SHP77 treated with DMSO at 0.1 percent for 48 hours (cell line): ENCODE measurements at regions not wholly inside any gene's neighbourhood (a gene's known extent, or its start where the extent isn't known, plus 50 kb on each side); places are given as distances from the start of the nearest gene placed in this dataset.

ENCODE experiments used
- DNase-seq: peaks from one replicate; lab custom pipeline; 2025; lab: John Stamatoyannopoulos, UW

DNA sequence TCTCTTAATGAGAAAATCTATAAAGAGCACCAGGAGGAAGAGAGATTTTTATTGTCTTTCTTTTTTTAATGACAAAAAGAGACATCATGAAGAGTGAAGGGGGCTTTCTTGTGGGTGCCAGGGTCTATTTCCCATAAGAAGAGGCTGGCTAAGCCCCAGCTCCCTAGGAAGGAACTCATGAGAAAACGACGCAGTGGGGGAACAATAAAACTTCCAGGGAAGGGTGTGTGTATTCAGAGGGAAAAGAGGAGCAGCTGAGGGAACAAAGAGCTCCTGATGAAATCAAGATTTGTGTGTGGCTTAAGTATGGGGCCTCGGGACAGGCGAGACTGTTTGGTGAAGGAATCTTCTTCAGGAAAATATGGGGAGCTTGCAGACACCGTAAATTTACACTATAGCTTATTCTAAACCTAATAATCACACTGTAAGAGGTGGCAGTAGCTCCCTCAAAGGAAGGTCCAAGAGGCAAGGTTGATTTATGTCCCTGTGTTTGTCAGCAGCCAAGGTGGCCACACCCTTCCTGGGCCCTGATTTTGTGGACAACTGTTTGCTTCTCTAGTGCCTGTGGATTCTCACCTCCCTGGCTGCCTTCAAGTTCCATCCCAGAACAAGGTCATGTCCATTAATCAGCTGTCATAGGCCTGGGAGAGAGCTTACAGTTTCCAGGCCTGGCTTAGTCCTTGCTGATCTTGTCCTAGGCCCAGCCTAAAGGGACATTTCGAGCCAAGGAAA is 615.7 kb downstream of the INSC start:
- no peak for DNase-seq

DNA sequence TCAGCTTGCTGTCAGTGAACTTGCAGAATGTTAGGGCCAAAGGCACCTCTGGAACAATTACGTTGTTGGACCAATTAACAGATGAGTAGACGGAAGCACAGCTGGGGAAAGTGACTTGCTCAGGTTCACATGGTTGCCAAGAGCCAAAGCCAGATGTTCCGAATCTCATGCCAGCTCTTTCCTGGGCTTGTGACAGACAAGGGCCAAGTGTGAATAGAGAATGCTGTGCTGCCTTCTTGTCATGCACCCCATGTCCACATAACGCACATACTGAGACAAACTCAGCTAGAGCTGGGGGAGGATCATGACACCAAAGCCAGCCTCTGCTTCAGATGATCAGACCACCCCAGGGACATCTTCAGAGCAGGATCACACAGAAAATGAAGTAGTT is 616.3 kb downstream of the INSC start:
- DNase-seq = no peak

DNA sequence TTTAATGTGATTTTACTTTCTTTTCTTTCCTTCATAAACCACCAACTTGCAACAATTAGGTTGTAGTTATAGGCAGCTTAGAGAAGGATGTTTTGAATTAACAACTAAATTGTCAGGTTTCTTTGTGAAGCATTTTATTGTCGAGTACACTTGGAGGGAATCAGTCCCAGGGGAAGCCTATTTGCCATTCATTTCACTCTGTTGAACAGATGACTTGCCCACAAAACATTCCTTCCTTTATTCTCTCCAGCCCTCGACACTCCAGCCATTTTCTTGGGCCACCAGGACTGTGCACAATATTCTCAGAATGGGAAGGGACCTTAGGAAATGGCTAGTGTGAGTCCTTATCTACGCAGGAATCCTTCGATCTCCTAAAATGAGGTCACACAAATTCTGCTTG is 620.6 kb downstream of the SOX6 start:
- DNase-seq = no peak

GRCh38 chr11:15737320-15737719 is 619.0 kb downstream of the SOX6 start:
- no peak for DNase-seq

- DNase-seq = no peak
Observed at GRCh38 chr11:15738931-15739330, 617.4 kb downstream of the SOX6 start.

DNA sequence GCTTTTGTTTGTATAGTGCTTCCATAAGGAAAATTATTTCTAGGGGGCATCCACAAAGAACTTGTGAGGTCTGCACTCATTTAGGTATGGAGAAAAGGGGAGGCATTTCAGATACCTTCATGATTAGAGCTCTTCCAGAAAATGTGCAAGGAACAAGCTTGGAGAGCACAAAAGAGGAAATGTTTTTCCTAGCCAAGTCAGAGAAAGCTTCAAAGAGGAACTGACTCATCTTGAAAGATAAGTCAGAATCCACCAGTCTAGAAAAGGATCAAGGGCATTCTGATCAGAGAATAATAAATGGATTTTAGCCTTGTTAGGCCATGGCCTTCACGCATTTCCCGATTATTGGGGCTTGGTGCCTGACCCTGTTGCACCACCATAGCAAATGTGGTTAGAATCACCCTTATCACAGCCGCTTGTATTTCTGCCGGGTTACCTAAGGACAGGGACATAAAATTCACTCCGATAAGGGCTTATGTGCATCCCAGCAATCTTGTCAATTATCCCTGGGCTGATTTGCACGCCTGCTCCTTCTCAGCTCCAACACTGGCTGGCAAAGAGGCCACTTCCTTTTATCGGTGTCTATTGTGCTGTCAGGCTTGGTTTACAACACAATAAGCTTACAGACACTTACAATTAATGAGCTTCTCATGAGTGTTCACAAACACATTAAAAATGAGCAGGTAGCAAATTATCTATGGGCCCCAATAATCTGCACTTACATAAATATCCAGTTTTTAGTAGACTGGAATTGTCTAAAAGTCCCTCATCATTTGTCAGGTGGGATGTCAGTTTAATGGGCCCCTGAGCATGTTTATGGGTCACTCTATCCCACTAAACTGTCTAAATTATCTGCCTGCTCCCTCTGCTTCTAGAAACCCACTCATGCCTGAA is 613.5 kb downstream of the SOX6 start:
- DNase-seq = no peak

DNA sequence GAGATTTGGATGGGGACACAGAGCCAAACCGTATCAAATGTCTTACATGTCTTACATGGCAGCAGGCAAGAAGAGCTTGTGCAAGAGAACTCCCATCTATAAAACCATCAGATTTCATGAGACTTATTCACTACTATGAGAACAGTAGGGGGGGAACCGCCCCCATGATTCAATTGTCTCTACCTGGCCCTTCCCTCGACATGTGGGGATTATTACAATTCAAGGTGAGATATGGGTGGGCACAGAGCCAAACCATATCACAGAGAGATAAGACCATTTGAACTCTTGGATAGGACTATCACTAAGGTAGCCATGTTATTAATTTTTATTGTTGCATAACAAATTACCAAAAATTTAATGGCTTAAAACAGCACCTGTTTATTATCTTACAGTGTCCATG is 611.7 kb downstream of the SOX6 start:
- no peak for DNase-seq

GRCh38 chr11:15745266-15745665 is 611.1 kb downstream of the SOX6 start:
- no peak for DNase-seq

DNA sequence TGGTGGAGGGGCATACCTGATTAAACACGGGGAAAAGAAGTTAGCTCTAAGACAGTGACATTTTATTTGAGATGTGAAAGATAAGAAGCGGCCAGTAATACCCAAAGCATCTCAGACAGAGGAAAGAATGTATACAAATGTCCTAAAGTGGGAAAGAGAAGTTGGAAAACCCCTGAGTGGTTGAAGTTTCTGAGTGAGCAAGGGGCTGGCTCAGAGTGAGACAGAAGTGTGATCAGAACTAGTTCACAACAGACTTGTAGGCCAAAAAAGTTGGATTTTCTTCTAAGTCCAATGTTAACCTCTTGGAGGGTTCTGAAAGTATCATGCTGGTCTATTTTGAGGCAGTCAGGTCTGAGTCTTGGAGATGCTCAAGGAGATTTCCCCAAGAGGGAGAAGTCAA is 608.7 kb downstream of the SOX6 start:
- DNase-seq = no peak

DNA sequence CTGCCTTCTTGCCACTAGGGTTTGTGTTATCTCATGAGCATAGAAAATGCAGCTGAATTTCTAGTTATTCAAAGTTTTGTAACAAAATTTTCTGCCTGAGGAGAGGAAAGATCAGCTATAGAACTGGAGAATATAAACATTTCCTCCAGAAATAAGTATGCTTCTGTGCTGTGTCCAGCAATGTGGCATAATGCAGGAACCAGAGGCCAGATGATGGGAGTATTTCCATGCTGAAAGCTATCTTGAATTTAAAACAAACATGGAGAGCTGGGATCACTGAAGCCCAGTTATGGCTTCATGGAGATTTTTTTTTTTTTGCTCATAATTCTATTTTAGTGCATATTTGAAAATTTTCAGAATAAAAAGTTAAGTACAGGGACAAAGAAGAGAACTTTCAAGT is 608.2 kb downstream of the SOX6 start:
- DNase-seq = no peak

GRCh38 chr11:15748741-15749140 is 607.6 kb downstream of the SOX6 start:
- no peak for DNase-seq

GRCh38 chr11:15750535-15751308 is 605.6 kb downstream of the SOX6 start:
- DNase-seq = no peak

DNA sequence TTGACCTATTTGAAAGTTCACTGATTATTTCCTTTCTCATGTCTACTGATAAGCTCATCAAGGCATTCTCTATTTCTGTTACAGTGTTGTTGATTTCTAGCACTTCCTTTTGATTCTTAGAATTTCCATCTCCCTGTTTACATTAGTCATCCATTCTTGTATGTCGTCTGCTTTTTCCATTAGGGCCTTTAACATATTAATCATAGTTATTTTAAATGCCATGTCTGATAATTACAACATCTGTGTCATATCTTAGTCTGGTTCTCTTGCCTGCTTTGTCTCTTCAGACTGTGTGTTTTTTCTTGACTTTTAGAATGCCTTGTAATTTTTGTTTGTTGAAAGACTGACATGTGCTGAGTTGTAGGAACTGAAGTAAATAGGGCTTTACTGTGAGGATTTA is 602.1 kb downstream of the SOX6 start:
- no peak for DNase-seq

- DNase-seq = no peak
Observed at GRCh38 chr11:15757048-15757698, 599.2 kb downstream of the SOX6 start.

- no peak for DNase-seq
Observed at GRCh38 chr11:15758857-15759465, 597.4 kb downstream of the SOX6 start.

DNA sequence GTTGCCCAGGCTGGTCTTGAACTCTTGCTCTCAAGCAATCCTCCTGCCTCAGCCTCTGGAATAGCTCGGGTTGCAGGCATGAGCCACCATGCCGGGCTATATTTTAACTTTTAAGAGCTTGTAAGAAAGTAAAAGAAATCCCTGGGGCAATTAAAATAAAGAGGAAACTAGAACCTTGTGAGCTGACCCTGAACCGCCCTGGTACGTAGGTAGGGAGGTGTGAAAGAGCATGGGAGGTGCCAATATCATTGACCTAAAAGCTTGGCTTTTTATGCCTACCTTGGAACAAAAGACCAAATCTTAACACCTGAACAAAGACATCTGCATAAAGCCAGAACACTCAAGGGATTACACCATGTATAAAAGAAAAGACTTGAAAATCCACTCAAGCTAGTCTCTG is 595.1 kb downstream of the SOX6 start:
- DNase-seq = no peak

DNA sequence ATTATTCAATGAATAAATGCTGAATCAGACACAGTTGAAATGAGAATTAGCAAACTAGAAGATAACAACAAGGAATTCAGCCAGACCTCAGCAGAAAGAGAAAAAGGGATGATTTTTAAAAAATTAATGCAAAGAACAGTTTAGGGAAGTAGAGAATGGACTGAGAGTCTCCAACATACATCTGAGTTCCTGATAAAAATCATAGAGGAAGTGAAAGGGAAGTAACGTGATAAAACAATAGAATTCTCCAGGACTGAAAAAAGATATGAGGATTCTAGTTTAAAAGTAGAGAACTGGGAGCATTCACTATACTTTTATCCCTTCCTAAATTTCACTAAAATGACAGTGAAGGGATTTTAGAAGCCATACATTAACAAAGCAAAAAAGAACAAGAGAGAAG is 592.0 kb downstream of the SOX6 start:
- no peak for DNase-seq

DNA sequence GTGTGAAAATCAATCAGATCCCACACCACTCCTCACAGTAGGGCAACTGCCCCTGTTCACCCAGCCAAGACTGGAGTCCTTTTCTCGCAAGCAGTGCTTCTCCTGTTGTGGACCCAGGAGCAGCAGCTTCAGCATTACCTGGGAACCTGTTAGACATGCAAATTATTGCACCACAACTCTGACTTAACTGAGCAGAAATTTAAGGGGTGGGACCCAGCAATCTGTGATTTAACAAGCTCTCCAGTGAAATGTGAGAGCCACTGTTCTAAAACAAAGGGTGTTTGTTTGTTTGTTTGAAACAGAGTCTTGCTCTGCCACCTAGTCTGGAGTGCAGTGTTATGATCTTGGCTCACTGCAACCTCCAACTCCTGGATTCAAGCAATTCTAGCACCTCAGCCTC is 591.4 kb downstream of the SOX6 start:
- DNase-seq = no peak

- DNase-seq = no peak
Observed at GRCh38 chr11:15765530-15765929, 590.8 kb downstream of the SOX6 start.

DNA sequence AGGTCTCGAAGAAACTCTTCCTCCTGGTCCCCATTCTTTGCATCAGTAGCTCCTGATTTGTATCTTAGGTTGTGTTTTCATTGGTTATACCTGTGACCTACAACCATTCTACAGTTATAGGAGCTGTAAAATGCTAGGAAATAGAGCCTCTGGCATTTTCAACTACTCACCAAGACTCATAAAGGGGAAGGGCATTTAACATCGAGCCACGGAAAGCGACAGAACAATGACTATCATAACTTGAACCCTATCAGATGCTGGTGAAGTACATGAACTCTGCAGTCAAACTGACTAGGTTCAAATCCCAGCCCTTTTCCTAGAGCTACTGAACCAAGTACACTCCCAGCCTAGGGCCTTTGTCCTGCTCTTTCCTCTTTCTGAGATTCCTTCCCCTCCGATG is 588.0 kb downstream of the SOX6 start:
- DNase-seq = no peak

DNA sequence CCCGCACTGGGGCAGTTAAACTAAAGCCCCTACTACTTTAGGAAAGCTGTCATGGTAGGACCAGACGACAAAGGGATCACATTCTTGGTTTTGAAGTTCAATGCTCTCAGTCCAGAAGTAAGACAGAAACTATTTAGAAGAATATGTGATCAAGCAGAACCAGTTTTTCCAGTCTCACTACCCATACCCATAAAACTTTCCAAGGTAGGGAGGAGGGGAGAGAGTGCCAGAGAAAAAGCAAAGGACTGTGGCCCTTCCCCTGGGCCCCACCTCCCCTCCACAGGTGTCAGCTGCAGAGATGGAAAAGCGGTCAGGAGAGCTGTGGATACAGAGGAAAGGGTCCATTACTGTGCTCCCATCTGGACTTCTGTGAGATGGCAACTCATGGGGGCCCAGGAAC is 587.1 kb downstream of the SOX6 start:
- DNase-seq = no peak
